ENCODE measurements at regions not wholly inside any gene's neighbourhood (a gene's known extent, or its start where the extent isn't known, plus 50 kb on each side); places are given as distances from the start of the nearest gene placed in this dataset.

- no peak for TF ChIP-seq CTCF (IDR thresholded peaks at IDR 0.05; ENCODE audit: insufficient read depth, low read length, poor library complexity, severe bottlenecking)
- Histone ChIP-seq H3K4me3 (ENCODE audit: low read depth, low read length) (no peak overlapping the region), H3K36me3 (ENCODE audit: control insufficient read depth, insufficient read depth, low read length) (no peaks in the 10 kb centered on the region), H3K27me3 (ENCODE audit: control insufficient read depth, insufficient read depth, low read length) (no peaks in the 10 kb centered on the region)
- no peak for DNase-seq (ENCODE audit: low read depth)
Observed at GRCh38 chr6:165200178-165200577, 109.2 kb downstream of the C6orf118 start.

DNA sequence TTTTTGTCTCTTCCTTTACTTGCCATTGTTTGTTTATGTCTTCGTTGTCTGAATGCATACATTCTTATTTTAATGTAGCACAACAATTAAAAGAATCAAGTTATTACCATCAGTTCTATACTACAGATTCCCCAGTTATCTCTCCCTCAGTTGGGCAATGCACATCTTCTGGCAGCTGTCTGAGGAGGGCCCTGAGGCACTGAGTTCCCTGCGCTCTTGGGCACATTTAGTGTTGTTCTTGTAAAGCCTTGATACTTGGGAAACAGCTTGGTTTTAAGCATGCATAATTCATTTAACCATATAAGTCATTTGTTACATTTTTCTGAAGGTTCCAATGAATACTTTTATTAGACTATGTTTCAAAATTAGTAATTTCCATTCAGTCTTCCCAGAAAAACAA lies 117.9 kb downstream of the C6orf118 start:
- Histone ChIP-seq H3K27me3 (ENCODE audit: control insufficient read depth, insufficient read depth, low read length) (no peaks in the 10 kb centered on the region), H3K4me3 (ENCODE audit: low read depth, low read length) (no peak overlapping the region), H3K36me3 (ENCODE audit: control insufficient read depth, insufficient read depth, low read length) (no peaks in the 10 kb centered on the region)
- no peak for TF ChIP-seq CTCF (IDR thresholded peaks at IDR 0.05; ENCODE audit: insufficient read depth, low read length, poor library complexity, severe bottlenecking)
- no peak for DNase-seq (ENCODE audit: low read depth)

- Histone ChIP-seq H3K36me3 (ENCODE audit: control insufficient read depth, insufficient read depth, low read length) (no peaks in the 10 kb centered on the region), H3K4me3 (ENCODE audit: low read depth, low read length) (no peak overlapping the region), H3K27me3 (ENCODE audit: control insufficient read depth, insufficient read depth, low read length) (no peaks in the 10 kb centered on the region)
- TF ChIP-seq CTCF (IDR thresholded peaks at IDR 0.05; ENCODE audit: insufficient read depth, low read length, poor library complexity, severe bottlenecking): no peak
- no peak for DNase-seq (ENCODE audit: low read depth)
Observed at GRCh38 chr6:165186441-165187205, 122.8 kb downstream of the C6orf118 start.

DNA sequence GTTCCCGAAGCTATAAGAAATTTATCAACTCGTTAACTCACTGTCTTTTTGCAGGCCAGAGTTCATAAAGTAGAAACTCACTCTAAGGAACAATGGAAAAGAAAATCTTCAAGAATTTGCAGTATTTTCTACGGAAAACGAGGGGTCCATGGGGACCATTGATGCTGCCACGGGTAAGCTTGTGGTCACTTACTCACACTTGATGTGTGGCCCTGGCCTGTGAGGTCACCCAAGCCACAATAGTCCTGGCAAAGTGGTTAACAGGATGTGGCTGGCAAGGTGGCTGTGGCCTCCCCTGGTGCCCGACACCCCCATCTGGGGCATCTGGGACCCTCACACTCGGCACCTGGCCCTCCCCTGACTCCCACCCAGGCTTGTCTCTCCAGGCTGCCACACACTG lies 123.4 kb downstream of the C6orf118 start:
- DNase-seq (ENCODE audit: low read depth): no peak
- Histone ChIP-seq H3K27me3 (ENCODE audit: control insufficient read depth, insufficient read depth, low read length) (no peaks in the 10 kb centered on the region), H3K4me3 (ENCODE audit: low read depth, low read length) (no peak overlapping the region), H3K36me3 (ENCODE audit: control insufficient read depth, insufficient read depth, low read length) (no peaks in the 10 kb centered on the region)
- no peak for TF ChIP-seq CTCF (IDR thresholded peaks at IDR 0.05; ENCODE audit: insufficient read depth, low read length, poor library complexity, severe bottlenecking)

GRCh38 chr6:165184192-165184979 lies 125.0 kb downstream of the C6orf118 start:
- no peak for DNase-seq (ENCODE audit: low read depth)
- no peak overlapping the region for H3K4me3 ChIP-seq (ENCODE audit: low read depth, low read length)
- no peaks in the 10 kb centered on the region for H3K36me3 ChIP-seq (ENCODE audit: control insufficient read depth, insufficient read depth, low read length)
- no peaks in the 10 kb centered on the region for H3K27me3 ChIP-seq (ENCODE audit: control insufficient read depth, insufficient read depth, low read length)
- no peak for TF ChIP-seq CTCF (IDR thresholded peaks at IDR 0.05; ENCODE audit: insufficient read depth, low read length, poor library complexity, severe bottlenecking)
